ENCODE measurements at regions not wholly inside any gene's neighbourhood (a gene's known extent, or its start where the extent isn't known, plus 50 kb on each side); places are given as distances from the start of the nearest gene placed in this dataset.

GRCh38 chr5:2603272-2603575, 148.3 kb downstream of the IRX2 start:
- no peak for DNase-seq (ENCODE audit: low spot score)

DNA sequence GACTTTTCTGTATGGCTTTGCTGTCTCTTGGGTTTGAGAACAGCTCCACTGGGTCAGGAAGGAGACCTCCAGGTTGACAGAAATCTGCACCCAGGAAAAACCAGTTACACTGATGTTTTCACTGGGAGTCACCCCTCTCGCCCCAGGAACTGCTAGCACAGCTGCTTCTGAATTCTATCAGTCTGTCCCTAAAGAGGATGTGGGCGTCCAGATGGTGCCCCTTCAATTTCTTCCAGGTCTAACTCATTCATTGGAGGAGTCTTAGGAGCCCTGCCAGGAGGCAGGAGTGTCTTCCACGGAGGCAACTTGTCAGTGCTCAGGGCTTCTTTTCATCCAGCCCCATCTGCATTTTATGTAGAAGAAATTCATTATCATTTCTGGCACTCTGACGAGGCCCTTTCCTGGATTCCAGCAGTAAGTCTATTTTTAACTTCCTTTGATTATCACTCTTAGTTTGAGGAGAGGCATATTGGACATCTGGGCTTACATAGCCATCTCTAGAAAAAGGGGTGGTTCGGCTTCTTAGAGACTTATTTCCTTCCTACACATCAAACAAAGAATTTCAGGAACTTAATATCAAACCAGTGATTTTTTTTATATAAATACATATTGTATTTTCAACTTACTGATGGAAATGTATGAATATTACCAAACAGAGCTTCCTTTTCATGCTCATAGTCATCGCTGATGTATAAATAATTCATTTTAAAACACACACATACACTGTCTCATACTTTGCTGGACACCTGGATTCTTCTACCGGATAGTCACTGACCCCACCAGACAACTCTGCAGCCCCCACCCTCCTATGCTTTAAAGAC, 148.8 kb downstream of the IRX2 start:
- DNase-seq (ENCODE audit: low spot score) = no peak

DNA sequence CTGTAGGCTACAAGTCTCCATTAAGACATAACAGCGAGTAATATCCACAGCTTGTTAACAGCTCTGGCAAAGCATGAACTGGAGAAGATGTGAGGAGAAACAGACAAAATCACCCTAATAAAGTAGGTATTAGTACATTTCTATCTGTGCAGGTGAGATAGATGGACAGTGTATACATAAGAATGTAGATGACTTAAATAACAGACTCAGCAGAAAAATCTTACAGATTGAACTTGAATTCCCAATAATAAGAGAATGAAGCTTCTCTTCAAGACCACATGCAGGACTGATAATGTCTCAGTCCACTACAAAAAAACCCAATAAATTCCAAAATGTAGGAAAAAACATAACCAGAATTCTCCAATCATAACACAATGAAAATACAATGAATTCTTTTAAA, 153.0 kb downstream of the IRX2 start:
- DNase-seq (ENCODE audit: low spot score) = no peak

- DNase-seq (ENCODE audit: low spot score) = no peak
These were observed 156.8 kb downstream of the IRX2 start for GRCh38 chr5:2594701-2595100.

- DNase-seq (ENCODE audit: low spot score) = no peak
These were observed 158.7 kb downstream of the IRX2 start for GRCh38 chr5:2592766-2593165.

DNA sequence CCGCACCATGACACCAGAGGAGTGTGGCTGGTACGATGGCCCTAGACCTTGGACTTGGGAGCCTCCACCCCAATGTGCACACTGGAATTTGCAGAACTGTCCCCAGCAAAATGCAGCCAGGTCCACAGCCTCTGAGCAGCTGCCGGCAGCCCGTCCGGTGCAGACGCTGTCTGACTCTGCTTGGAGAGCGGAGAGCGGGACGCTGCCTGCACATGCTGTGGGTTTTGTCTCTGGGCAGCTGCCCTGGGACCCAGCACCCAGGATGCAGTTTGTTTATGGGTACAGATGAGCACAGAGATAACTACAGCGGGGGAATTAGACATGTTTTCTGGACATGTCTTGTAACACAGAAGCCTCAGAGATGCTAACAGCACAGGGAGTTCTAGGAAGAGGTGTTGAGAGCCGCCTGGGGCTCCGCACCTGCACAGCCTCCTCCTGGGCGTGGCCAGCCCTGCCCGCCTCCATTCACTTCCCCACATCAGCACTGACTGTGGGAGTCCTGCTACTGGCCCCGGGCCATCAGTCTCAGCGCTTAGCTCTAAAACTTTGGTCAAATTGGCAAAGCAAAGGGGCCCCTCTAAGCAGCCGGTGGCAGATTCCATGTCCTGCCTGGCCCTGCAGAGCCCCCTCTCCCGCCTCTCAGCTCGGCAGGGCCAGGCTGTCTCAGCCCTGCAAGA, 159.6 kb downstream of the IRX2 start:
- no peak for DNase-seq (ENCODE audit: low spot score)

DNA sequence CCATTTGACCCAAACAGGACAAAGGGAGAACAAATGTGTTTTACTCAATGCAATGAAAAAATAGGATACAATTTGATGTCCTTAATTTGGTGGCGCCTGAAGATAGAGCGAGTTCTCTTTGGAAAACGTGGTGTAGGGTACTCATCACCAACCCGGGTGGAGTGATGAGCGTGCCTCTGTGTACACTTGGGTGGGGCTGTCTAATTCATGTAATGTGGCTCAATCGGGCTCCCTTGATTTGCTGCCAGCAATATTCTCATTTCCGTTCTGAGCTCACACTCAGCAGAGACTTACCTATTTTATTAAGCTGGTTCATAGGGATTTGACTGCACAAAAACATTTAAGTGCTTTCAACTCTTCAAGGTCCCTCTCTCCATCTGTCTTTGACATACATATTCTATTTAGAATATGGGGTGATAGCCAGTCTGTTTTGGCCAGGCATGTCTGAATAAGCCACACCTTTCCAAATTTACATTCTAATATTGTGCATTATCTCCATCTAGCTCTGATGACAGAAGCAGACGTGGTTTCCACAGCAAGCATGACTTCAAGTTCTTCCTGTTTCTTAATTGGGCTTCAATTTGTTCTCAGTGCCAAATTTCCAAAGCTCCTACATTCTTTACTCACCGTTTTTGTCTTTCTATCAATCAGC, 162.5 kb downstream of the IRX2 start:
- no peak for DNase-seq (ENCODE audit: low spot score)

- DNase-seq (ENCODE audit: low spot score) = no peak
These were observed 164.1 kb downstream of the IRX2 start for GRCh38 chr5:2587189-2588031.

- DNase-seq (ENCODE audit: low spot score) = no peak
These were observed 165.3 kb downstream of the IRX2 start for GRCh38 chr5:2586016-2586715.

DNA sequence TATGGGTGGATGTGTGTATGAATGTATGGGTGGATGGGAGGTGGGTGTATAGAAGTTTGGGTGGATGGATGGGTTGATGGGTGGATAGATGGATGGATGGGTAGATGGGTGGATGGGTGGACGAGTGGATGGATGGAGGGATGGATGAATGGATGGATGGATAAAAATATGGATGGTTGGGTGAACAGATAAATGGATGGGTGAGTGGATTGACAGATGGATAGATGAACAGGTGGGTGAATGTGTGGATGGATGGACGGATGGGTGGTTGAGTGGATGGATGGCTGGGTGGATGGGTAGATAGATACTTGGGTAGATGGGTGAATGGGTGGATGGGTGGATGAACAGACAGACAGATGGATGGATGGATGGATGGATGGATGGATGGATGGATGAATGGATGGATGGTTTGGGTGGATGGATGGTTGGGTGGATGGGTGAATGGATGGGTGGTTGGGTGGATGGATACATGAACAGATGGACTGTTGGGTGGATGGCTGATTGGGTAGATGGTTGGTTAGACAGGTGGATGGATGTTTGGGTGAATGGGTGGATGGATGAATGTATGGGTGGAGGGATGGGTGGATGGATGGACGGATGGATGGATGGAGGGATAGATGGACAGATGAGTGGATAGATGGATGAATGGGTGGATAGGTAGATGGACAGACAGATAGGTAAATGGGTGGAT, 166.8 kb downstream of the IRX2 start:
- no peak for DNase-seq (ENCODE audit: low spot score)

GRCh38 chr5:2582507-2582906, 169.0 kb downstream of the IRX2 start:
- DNase-seq (ENCODE audit: low spot score) = no peak

- DNase-seq (ENCODE audit: low spot score) = no peak
These were observed 169.4 kb downstream of the IRX2 start for GRCh38 chr5:2582106-2582505.

- no peak for DNase-seq (ENCODE audit: low spot score)
These were observed 170.1 kb downstream of the IRX2 start for GRCh38 chr5:2581418-2581817.

- DNase-seq (ENCODE audit: low spot score) = no peak
These were observed 172.4 kb downstream of the IRX2 start for GRCh38 chr5:2579126-2579525.

DNA sequence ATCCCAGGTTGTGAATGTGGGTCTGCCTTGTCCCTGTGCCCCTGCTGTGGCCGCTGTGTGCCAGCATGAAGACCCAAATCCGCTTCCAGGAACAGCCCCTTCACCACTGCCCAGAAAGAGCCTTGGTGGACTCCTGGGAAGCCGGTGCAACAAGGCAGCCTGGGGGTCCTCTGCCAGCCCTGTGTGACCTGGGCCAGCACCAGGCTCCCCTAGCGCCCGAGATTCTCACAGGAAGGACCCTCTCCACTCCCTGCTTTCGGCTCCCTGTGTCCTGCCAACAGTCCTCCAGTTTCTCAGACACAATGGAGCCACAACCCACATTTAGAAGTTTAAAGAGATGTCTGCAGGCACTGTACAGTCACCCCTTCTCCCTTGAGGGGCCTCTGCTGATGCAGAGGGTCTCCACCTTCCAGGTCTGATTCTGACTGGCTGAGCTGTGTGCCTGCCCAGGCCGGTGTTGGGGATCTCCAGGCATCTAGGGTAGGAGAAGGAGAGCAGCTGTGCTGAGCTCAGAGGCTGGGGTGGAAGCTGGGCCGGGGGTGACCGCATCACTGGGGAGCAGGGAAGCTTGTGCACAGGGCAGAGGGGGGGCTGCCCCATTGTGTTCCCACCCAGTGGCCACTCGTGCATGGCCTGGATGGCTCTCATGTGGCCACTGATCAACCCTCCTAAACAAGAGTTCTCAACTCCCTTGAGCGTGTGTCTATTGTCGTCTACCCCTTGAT, 174.0 kb downstream of the IRX2 start:
- no peak for DNase-seq (ENCODE audit: low spot score)

GRCh38 chr5:2576823-2577222, 174.7 kb downstream of the IRX2 start:
- no peak for DNase-seq (ENCODE audit: low spot score)

DNA sequence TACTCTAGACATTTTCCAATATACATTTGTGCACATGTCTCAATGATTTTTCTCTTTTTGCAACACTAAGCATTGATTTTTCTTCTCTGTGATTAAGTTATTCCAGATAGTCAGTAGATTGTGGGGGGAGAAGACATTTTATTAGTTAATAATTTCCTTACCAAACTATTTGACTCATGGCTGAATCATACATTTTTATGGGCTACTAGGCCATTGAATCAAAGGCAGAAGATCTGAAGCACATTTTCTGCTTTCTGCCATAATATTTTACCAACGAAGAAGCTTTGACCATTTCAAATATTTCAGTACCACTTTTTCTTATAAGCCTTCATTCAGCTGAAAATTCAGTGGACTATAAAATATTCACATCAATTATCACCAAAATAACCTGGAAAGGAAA, 175.6 kb downstream of the IRX2 start:
- DNase-seq (ENCODE audit: low spot score) = no peak

DNA sequence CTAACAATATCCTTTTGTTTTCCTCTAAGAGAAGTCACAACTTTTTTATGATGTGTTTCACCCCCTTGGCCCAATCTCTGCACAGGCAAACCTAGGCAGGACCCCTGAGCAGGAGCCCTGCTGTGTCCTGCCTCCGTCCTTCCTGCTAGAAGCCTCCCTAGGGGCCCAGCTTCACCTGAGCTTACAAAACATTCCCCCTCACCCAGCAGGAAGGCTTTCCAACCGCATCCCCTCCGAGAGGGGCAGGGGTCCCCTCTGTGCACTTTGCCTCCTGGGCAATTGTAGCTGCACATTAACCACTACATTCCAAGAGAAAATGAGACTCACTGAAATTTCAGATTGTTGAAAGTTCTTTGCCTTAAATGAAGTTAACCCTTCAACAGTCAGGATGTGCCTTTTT, 176.2 kb downstream of the IRX2 start:
- no peak for DNase-seq (ENCODE audit: low spot score)

GRCh38 chr5:2574155-2574554, 177.3 kb downstream of the IRX2 start:
- DNase-seq (ENCODE audit: low spot score) = no peak

GRCh38 chr5:2570586-2570985, 180.9 kb downstream of the IRX2 start:
- DNase-seq (ENCODE audit: low spot score) = no peak

Measured in ureter (tissue), 1 donor.